Thyroid gland (tissue), 4 donors: ENCODE measurements at regions not wholly inside any gene's neighbourhood (a gene's known extent, or its start where the extent isn't known, plus 50 kb on each side); places are given as distances from the start of the nearest gene placed in this dataset.

Experiments
- DNase-seq, 2 donors: peaks; one replicate each; pipeline ENCODE4 v3.0.0-alpha.2; 2019
- H3K27ac ChIP-seq, 3 donors: fragments of 200-600 bp; sonication (generic); 1 replicate in 2 of 3; 2 replicates in 1 of 3; pipeline ENCODE4 v1.5.1; 2016 to 2019; ENCODE audit warnings: mild to moderate bottlenecking in 1 of 3, moderate library complexity in 1 of 3
- H3K27me3 ChIP-seq: fragments of 200-600 bp; sonication (generic); one replicate; pipeline ENCODE4 v1.5.1; 2019
- H3K36me3 ChIP-seq, 2 donors: fragments of 200-600 bp; sonication (generic); one replicate each; pipeline ENCODE4 v1.5.1; 2016 to 2019
- H3K4me1 ChIP-seq, 2 donors: fragments of 200-600 bp; sonication (generic); one replicate each; pipeline ENCODE4 v1.5.1; 2017 to 2019
- H3K4me3 ChIP-seq, 3 donors: fragments of 200-600 bp; sonication (generic); replicated peaks in 1 of 3; 1 replicate in 2 of 3; 2 replicates in 1 of 3; pipeline ENCODE4 v1.5.1; 2016; ENCODE audit warnings: mild to moderate bottlenecking in 1 of 3
- H3K9me3 ChIP-seq: fragments of 200-600 bp; sonication (generic); one replicate; pipeline ENCODE4 v1.5.1; 2017
- POLR2A ChIP-seq, 2 donors: fragments of 450-650 bp; IDR thresholded peaks; one replicate each; pipeline ENCODE4 v1.6.1; 2017; ENCODE audit warnings: antibody characterized with exemption in 2 of 2, mild to moderate bottlenecking in 2 of 2, moderate library complexity in 1 of 2
- WGBS, 2 donors: methylation state at CpG; one replicate each; pipeline ENCODE4 v1.1.5; 2017; 5-methylcytosine and 5-hydroxymethylcytosine counted together
- intact Hi-C: fragments of 100-400 bp; cut with DNase I; formaldehyde crosslinking; loops from one replicate; pipeline ENCODE4 v1.15.1; 2023
- TF ChIP-seq, protein P1 (sequence below), 6 experiments: fragments of 200-600 bp in 3 of 6; fragments of 450-650 bp in 3 of 6; sonication (generic) in 3 of 6; IDR thresholded peaks; one replicate each; pipeline ENCODE4 v1.5.1; 2016 to 2019; ENCODE audit warnings: antibody characterized with exemption in 6 of 6, mild to moderate bottlenecking in 2 of 6, inconsistent platforms in 1 of 6, moderate library complexity in 1 of 6

GRCh38 chr4:23717528-23718248 lies 172.2 kb downstream of the PPARGC1A start:
- no peak for DNase-seq
- 84% methylated on average over 5 of the region's 5 CpGs for WGBS, 2 donors
- Histone ChIP-seq H3K4me3 (no peak overlapping the region), H3K36me3 (no peaks in the 10 kb centered on the region), H3K4me1 (no peaks in the 10 kb centered on the region), H3K27me3 (no peaks in the 10 kb centered on the region), H3K27ac (no peak overlapping the region), H3K9me3 (no peaks in the 10 kb centered on the region)
- intact Hi-C loops: no loop called here
- TF ChIP-seq POLR2A (IDR thresholded peaks at IDR 0.05): no peak
- TF ChIP-seq, protein P1, sequence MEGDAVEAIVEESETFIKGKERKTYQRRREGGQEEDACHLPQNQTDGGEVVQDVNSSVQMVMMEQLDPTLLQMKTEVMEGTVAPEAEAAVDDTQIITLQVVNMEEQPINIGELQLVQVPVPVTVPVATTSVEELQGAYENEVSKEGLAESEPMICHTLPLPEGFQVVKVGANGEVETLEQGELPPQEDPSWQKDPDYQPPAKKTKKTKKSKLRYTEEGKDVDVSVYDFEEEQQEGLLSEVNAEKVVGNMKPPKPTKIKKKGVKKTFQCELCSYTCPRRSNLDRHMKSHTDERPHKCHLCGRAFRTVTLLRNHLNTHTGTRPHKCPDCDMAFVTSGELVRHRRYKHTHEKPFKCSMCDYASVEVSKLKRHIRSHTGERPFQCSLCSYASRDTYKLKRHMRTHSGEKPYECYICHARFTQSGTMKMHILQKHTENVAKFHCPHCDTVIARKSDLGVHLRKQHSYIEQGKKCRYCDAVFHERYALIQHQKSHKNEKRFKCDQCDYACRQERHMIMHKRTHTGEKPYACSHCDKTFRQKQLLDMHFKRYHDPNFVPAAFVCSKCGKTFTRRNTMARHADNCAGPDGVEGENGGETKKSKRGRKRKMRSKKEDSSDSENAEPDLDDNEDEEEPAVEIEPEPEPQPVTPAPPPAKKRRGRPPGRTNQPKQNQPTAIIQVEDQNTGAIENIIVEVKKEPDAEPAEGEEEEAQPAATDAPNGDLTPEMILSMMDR (IDR thresholded peaks at IDR 0.05): peak in 4 of 6 experiments; percentile 17 to 48 (median 40)

DNA sequence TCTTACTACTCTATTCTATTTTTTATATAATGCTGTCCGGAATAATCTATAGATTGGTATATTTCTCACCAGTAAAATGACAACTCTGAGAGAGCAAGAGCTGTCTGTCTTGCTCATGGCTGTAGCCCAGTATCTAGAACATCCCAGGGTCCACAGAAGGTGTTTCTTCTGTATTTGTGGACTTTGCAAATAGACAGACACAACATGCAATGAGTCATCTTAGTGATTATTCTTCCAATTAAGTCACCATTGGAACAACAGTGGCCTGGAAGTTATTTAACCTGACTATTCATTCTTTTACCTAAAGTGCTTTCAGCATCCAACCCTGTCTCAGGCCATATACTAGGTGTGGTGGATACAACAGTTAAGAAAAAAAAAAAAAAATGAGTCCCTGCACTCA lies 179.5 kb downstream of the PPARGC1A start:
- Histone ChIP-seq H3K27ac (no peak overlapping the region), H3K36me3 (no peaks in the 10 kb centered on the region), H3K4me1 (no peaks in the 10 kb centered on the region), H3K27me3 (no peaks in the 10 kb centered on the region), H3K9me3 (no peaks in the 10 kb centered on the region), H3K4me3 (no peak overlapping the region)
- no peak for TF ChIP-seq POLR2A (IDR thresholded peaks at IDR 0.05)
- TF ChIP-seq, protein P1 (IDR thresholded peaks at IDR 0.05): no peak
- DNase-seq: no peak
- WGBS, 2 donors: 97 to 98% methylated on average over 1 of the region's 1 CpG
- intact Hi-C loops: no loop called here

- no peak for TF ChIP-seq POLR2A (IDR thresholded peaks at IDR 0.05)
- TF ChIP-seq, protein P1 (IDR thresholded peaks at IDR 0.05): no peak
- H3K4me1 ChIP-seq: no peaks in the 10 kb centered on the region
- H3K27me3 ChIP-seq: no peaks in the 10 kb centered on the region
- intact Hi-C loops: no loop called here
- no peak overlapping the region for H3K27ac ChIP-seq
- H3K4me3 ChIP-seq: no peak overlapping the region
- DNase-seq: no peak
- H3K36me3 ChIP-seq: no peaks in the 10 kb centered on the region
- WGBS, 2 donors: 95 to 97% methylated on average over 2 of the region's 2 CpGs
- no peaks in the 10 kb centered on the region for H3K9me3 ChIP-seq
These were observed 182.2 kb downstream of the PPARGC1A start for GRCh38 chr4:23707652-23708026.

DNA sequence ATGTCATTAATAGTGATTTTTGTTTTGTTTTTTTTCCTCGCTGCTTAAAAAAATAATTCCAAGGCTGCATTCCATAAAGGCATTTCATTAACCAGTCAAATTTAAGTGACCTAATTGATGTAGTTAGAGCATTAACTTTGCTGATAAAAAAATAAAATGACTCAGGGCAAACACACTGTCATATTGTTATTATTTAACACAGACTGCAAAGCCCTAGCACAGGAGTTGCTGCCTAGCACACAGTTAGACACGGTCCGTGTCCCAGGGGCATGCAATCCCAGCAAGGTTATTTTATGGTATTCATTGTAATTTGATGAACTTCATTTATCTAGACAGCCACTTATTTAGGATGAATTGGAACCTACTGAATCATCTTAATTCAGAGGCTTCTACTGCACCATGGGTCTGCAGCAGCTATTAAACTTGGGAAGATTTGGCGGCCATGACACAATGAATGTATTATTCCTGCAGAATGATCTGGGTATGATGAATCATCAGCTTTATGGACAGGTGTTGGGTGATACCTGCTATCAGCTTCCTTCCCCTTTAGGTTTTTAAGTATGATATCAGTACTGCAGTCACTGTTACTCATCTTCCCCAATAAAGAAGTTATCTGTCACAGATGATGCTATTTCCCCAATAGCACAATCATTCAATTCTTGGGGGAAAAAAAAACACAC lies 182.7 kb downstream of the PPARGC1A start:
- no peak for TF ChIP-seq POLR2A (IDR thresholded peaks at IDR 0.05)
- TF ChIP-seq, protein P1 (IDR thresholded peaks at IDR 0.05): no peak
- intact Hi-C loops: no loop called here
- no peaks in the 10 kb centered on the region for H3K4me1 ChIP-seq
- H3K27me3 ChIP-seq: no peaks in the 10 kb centered on the region
- no peak overlapping the region for H3K27ac ChIP-seq
- H3K9me3 ChIP-seq: no peaks in the 10 kb centered on the region
- DNase-seq: no peak
- no peak overlapping the region for H3K4me3 ChIP-seq
- 79 to 81% methylated on average over 4 of the region's 4 CpGs for WGBS, 2 donors
- H3K36me3 ChIP-seq: no peaks in the 10 kb centered on the region

- DNase-seq: no peak
- Histone ChIP-seq H3K4me3 (no peak overlapping the region), H3K36me3 (no peaks in the 10 kb centered on the region), H3K4me1 (no peaks in the 10 kb centered on the region), H3K9me3 (no peaks in the 10 kb centered on the region), H3K27ac (no peak overlapping the region), H3K27me3 (no peaks in the 10 kb centered on the region)
- intact Hi-C loops: no loop called here
- WGBS, 2 donors: 94 to 96% methylated on average over 4 of the region's 4 CpGs
- no peak for TF ChIP-seq POLR2A (IDR thresholded peaks at IDR 0.05)
- TF ChIP-seq, protein P1 (IDR thresholded peaks at IDR 0.05): no peak
These were observed 189.7 kb downstream of the PPARGC1A start for GRCh38 chr4:23700197-23700596.
